ENCODE measurements at regions not wholly inside any gene's neighbourhood (a gene's known extent, or its start where the extent isn't known, plus 50 kb on each side); places are given as distances from the start of the nearest gene placed in this dataset.

GRCh38 chr5:54621048-54621447 lies 103.5 kb downstream of the SNX18 start:
- TF ChIP-seq CTCF (IDR thresholded peaks at IDR 0.05) (no peak), POLR2A (IDR thresholded peaks at IDR 0.05) (no peak)
- Histone ChIP-seq H3K4me3 (no peak overlapping the region), H3K36me3 (no peaks in the 10 kb centered on the region), H3K27ac (no peak overlapping the region), H3K9me3 (peaks cover 0 to 8% (median 0%) of the 10 kb centered on the region in 12 donors), H3K4me1 (peaks cover 0 to 29% (median under 1%) of the 10 kb centered on the region in 12 donors), H3K27me3 (no peaks in the 10 kb centered on the region)
- DNase-seq = no peak
- intact Hi-C loops (cut with DNase I) = no loop called here
- WGBS, 4 donors = 92 to 97% (median 94%) methylated on average over 1 of the region's 1 CpG
- ATAC-seq = no peak

GRCh38 chr5:54620141-54620933 lies 102.8 kb downstream of the SNX18 start:
- Histone ChIP-seq H3K4me3 (no peak overlapping the region), H3K9me3 (peaks cover 0 to 8% (median 0%) of the 10 kb centered on the region in 12 donors), H3K36me3 (no peaks in the 10 kb centered on the region), H3K4me1 (peaks cover 0 to 36% (median 6%) of the 10 kb centered on the region in 12 donors), H3K27ac (no peak overlapping the region), H3K27me3 (no peaks in the 10 kb centered on the region)
- TF ChIP-seq CTCF (IDR thresholded peaks at IDR 0.05) = no peak
- TF ChIP-seq POLR2A (IDR thresholded peaks at IDR 0.05) = no peak
- DNase-seq (no peak), ATAC-seq (peak in 1 of 4 donors; percentile 13)
- intact Hi-C loops (cut with DNase I) = no loop called here
- 61 to 86% (median 79%) methylated on average over 3 of the region's 3 CpGs for WGBS, 4 donors

GRCh38 chr5:54619731-54620130 lies 102.2 kb downstream of the SNX18 start:
- Histone ChIP-seq H3K9me3 (peaks cover 0 to 8% (median 0%) of the 10 kb centered on the region in 12 donors), H3K27ac (no peak overlapping the region), H3K4me1 (peaks cover 0 to 41% (median 6%) of the 10 kb centered on the region in 12 donors), H3K27me3 (no peaks in the 10 kb centered on the region), H3K36me3 (no peaks in the 10 kb centered on the region), H3K4me3 (no peak overlapping the region)
- DNase-seq (no peak), ATAC-seq (no peak)
- WGBS, 4 donors = 58 to 95% (median 89%) methylated on average over 2 of the region's 2 CpGs
- intact Hi-C loops (cut with DNase I) = no loop called here
- TF ChIP-seq POLR2A (IDR thresholded peaks at IDR 0.05) (no peak), CTCF (IDR thresholded peaks at IDR 0.05) (no peak)

- no peak overlapping the region for H3K4me3 ChIP-seq
- 87 to 90% (median 89%) methylated on average over 8 of the region's 8 CpGs for WGBS, 4 donors
- peaks cover 0 to 45% (median 6%) of the 10 kb centered on the region in 12 donors for H3K4me1 ChIP-seq
- ATAC-seq (no peak), DNase-seq (no peak)
- peak overlapping the region in 1 of 12 donors; percentile 68 for H3K27ac ChIP-seq
- TF ChIP-seq CTCF (IDR thresholded peaks at IDR 0.05) (no peak), POLR2A (IDR thresholded peaks at IDR 0.05) (no peak)
- intact Hi-C loops (cut with DNase I) = no loop called here
- H3K9me3 ChIP-seq = no peaks in the 10 kb centered on the region
- H3K36me3 ChIP-seq = no peaks in the 10 kb centered on the region
- no peaks in the 10 kb centered on the region for H3K27me3 ChIP-seq
Measured at GRCh38 chr5:54616518-54617220, 99.1 kb downstream of the SNX18 start.
